ENCODE measurements at regions not wholly inside any gene's neighbourhood (a gene's known extent, or its start where the extent isn't known, plus 50 kb on each side); places are given as distances from the start of the nearest gene placed in this dataset.

GRCh38 chr2:66698576-66699239, 263.8 kb downstream of the MEIS1 start:
- TF ChIP-seq CTCF (IDR thresholded peaks at IDR 0.05; ENCODE audit: borderline replicate concordance, control extremely low read depth, extremely low read depth, insufficient read depth, missing control alignments) = no peak
- in situ Hi-C loops (cut with MboI; ENCODE audit: low sequenced_read_pairs, unreplicated experiment) = no loop called here
- DNase-seq (ENCODE audit: low spot score) = no peak

- in situ Hi-C loops (cut with MboI; ENCODE audit: low sequenced_read_pairs, unreplicated experiment) = no loop called here
- no peak for DNase-seq (ENCODE audit: low spot score)
- TF ChIP-seq CTCF (IDR thresholded peaks at IDR 0.05; ENCODE audit: borderline replicate concordance, control extremely low read depth, extremely low read depth, insufficient read depth, missing control alignments) = no peak
Observed at GRCh38 chr2:66699416-66699792, 264.5 kb downstream of the MEIS1 start.

- in situ Hi-C loops (cut with MboI; ENCODE audit: low sequenced_read_pairs, unreplicated experiment) = no loop called here
- no peak for TF ChIP-seq CTCF (IDR thresholded peaks at IDR 0.05; ENCODE audit: borderline replicate concordance, control extremely low read depth, extremely low read depth, insufficient read depth, missing control alignments)
- DNase-seq (ENCODE audit: low spot score) = no peak
Observed at GRCh38 chr2:66699793-66700676, 265.1 kb downstream of the MEIS1 start.

- no peak for TF ChIP-seq CTCF (IDR thresholded peaks at IDR 0.05; ENCODE audit: borderline replicate concordance, control extremely low read depth, extremely low read depth, insufficient read depth, missing control alignments)
- DNase-seq (ENCODE audit: low spot score) = no peak
- in situ Hi-C loops (cut with MboI; ENCODE audit: low sequenced_read_pairs, unreplicated experiment) = no loop called here
Observed at GRCh38 chr2:66700677-66701066, 265.7 kb downstream of the MEIS1 start.

- in situ Hi-C loops (cut with MboI; ENCODE audit: low sequenced_read_pairs, unreplicated experiment) = no loop called here
- DNase-seq (ENCODE audit: low spot score) = no peak
- TF ChIP-seq CTCF (IDR thresholded peaks at IDR 0.05; ENCODE audit: borderline replicate concordance, control extremely low read depth, extremely low read depth, insufficient read depth, missing control alignments) = no peak
Observed at GRCh38 chr2:66701251-66701650, 266.3 kb downstream of the MEIS1 start.

- TF ChIP-seq CTCF (IDR thresholded peaks at IDR 0.05; ENCODE audit: borderline replicate concordance, control extremely low read depth, extremely low read depth, insufficient read depth, missing control alignments) = no peak
- in situ Hi-C loops (cut with MboI; ENCODE audit: low sequenced_read_pairs, unreplicated experiment) = no loop called here
- DNase-seq (ENCODE audit: low spot score) = no peak
Observed at GRCh38 chr2:66701656-66702055, 266.7 kb downstream of the MEIS1 start.

Data from GM13976 (cell line).